ENCODE measurements at regions not wholly inside any gene's neighbourhood (a gene's known extent, or its start where the extent isn't known, plus 50 kb on each side); places are given as distances from the start of the nearest gene placed in this dataset.
"Not testable (repeated sequence)": the region's sequence is repeated elsewhere in the genome, so short reads cannot be mapped to it uniquely, and the experiment has no call there.

DNA sequence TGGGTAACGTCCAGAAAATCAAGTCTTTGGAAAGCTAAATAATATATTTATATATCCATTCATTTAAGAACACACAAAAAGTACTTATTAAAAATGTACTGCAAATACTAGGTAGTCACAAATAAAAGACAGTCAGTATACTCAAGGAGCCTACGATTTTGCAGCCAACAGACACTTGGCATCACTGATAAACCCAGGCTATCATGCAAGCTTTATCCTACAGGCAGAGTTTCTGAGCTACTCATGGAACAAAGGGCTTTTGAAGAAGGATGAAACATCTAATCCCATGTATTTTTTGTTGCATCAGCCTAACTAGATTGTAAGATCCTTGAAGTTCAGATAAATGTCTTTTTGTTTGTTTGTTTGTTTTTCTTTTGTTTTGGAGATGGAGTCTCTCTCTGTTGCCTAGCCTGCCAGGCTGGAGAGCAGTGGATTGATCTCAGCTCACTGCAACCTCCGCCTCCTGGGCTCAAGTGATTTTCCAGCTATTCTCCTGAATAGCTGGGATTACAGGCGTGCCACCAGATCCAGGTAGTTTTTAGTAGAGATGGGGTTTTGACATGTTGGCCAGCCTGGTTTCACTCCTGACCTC, 319.4 kb upstream of the MDFIC2 start:
- no peak for DNase-seq (ENCODE audit: low spot score)
- intact Hi-C loops (cut with micrococcal nuclease), result no loop called here
- Mint-ChIP-seq H3K4me3 (ENCODE audit: low read depth) (no peak overlapping the region), H3K4me1 (ENCODE audit: low read depth) (no peaks in the 10 kb centered on the region), H3K36me3 (ENCODE audit: low read depth) (no peaks in the 10 kb centered on the region), H3K27me3 (ENCODE audit: low read depth) (peaks cover 5% of the 10 kb centered on the region), H3K27ac (no peak overlapping the region), H3K9me3 (no peaks in the 10 kb centered on the region)

DNA sequence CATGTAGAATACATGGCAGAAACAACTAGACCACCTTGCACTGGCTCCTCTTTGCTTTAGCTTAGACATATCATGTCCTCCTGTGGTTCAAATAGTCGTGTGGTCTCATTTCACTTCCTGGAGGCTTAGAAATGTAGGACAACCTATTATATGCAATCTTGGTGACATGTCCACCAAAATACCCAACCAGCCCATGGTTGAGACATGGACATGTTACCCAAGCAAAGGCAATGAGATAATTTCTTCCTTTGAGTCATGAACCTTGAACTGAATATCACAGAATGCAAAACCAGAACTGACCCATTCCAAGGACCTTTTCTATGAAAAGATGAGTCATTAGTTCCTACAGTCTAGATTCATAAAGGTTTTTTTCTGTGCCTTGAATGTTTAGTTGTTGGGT, 309.0 kb upstream of the MDFIC2 start:
- Mint-ChIP-seq H3K27ac (no peak overlapping the region), H3K27me3 (ENCODE audit: low read depth) (peaks cover 3% of the 10 kb centered on the region), H3K4me3 (ENCODE audit: low read depth) (no peak overlapping the region), H3K4me1 (ENCODE audit: low read depth) (peaks cover 2% of the 10 kb centered on the region), H3K9me3 (no peaks in the 10 kb centered on the region), H3K36me3 (ENCODE audit: low read depth) (no peaks in the 10 kb centered on the region)
- no peak for DNase-seq (ENCODE audit: low spot score)
- intact Hi-C loops (cut with micrococcal nuclease), result no loop called here

DNA sequence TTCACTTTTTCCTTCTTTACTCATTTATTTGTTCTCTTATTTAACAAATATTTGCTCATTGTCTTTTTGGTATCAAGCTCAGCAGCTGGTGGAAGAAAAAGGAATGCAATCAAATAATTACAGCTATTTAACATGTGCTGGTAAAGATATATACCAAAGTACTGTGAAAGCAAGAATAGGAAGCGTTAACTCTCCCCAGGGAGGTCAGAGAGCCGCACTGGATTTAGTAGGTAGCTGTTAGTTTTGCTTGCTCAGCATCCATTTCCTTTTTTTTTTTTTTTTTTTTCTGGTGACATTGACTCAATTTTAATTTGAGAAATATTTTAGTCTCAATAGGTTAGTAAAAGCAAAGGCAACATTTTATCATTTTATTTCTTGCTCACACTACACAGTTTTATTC, 308.5 kb upstream of the MDFIC2 start:
- H3K36me3 Mint-ChIP-seq (ENCODE audit: low read depth), result no peaks in the 10 kb centered on the region
- peaks cover 2% of the 10 kb centered on the region for H3K4me1 Mint-ChIP-seq (ENCODE audit: low read depth)
- no peak for DNase-seq (ENCODE audit: low spot score)
- no peak overlapping the region for H3K4me3 Mint-ChIP-seq (ENCODE audit: low read depth)
- peaks cover 3% of the 10 kb centered on the region for H3K27me3 Mint-ChIP-seq (ENCODE audit: low read depth)
- no peaks in the 10 kb centered on the region for H3K9me3 Mint-ChIP-seq
- intact Hi-C loops (cut with micrococcal nuclease), result no loop called here
- no peak overlapping the region for H3K27ac Mint-ChIP-seq

DNA sequence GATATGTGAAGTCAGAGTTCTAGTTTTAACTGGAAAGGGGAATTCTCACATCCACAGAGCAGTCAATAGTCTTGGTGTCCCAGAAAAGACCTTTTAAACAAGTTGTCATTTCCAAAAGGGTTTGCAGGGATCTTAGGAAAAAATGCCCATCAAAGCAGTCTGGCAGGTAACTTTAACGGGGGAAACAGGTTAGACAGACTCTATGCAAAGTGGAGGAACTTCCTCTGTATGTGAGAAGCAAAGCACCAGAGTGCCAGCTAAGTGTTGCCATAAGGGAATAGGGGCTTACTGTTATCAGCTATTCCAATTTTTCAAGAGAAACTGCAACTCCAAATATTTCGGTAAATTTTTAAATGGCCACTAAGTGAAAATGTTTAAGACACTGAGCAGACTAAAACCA, 307.9 kb upstream of the MDFIC2 start:
- Mint-ChIP-seq H3K4me3 (ENCODE audit: low read depth) (no peak overlapping the region), H3K27ac (no peak overlapping the region), H3K27me3 (ENCODE audit: low read depth) (peaks cover 3% of the 10 kb centered on the region)

DNA sequence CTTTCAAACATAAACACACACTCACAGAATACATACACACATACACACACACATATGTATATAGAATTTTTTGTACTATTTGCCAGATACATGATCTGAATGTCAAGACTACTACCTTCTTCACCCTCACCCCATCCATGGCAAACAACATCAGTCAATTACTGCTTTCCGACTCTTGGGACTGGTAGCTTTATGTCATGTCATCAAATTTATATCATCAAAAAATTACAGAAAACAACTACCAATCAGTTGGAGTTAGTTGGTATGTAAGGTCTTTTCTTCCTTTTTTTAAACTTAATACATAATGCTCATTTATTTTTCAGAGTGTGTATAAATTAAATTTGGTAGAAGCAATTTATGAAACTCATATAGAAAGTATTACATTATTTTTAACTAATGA, 305.7 kb upstream of the MDFIC2 start:
- intact Hi-C loops (cut with micrococcal nuclease), result no loop called here
- H3K4me1 Mint-ChIP-seq (ENCODE audit: low read depth), result peaks cover 2% of the 10 kb centered on the region
- H3K4me3 Mint-ChIP-seq (ENCODE audit: low read depth), result no peak overlapping the region
- DNase-seq (ENCODE audit: low spot score), result no peak
- peaks cover 3% of the 10 kb centered on the region for H3K27me3 Mint-ChIP-seq (ENCODE audit: low read depth)
- no peak overlapping the region for H3K27ac Mint-ChIP-seq
- no peaks in the 10 kb centered on the region for H3K36me3 Mint-ChIP-seq (ENCODE audit: low read depth)
- no peaks in the 10 kb centered on the region for H3K9me3 Mint-ChIP-seq

More for the DNA sequence above, 307.9 kb upstream of the MDFIC2 start:
- Mint-ChIP-seq H3K9me3 (no peaks in the 10 kb centered on the region), H3K4me1 (ENCODE audit: low read depth) (peaks cover 2% of the 10 kb centered on the region), H3K36me3 (ENCODE audit: low read depth) (no peaks in the 10 kb centered on the region)
- intact Hi-C loops (cut with micrococcal nuclease), result no loop called here
- no peak for DNase-seq (ENCODE audit: low spot score)

DNA sequence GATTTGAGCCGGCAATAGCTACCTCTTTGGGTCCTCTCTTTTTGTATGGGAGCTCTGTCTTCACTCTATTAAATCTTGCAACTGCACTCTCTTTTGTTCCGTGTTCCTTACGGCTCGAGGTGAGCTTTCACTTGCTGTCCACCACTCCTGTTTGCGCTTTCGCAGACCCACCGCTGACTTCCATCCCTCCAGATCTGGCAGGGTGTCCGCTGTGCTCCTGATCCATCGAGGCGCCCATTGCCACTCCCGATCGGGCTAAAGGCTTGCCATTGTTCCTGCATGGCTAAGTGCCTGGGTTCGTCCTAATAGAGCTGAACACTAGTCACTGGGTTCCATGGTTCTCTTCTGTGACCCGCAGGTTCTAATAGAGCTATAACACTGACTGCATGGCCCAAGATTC, 304.9 kb upstream of the MDFIC2 start:
- intact Hi-C loops (cut with micrococcal nuclease); H3K36me3 Mint-ChIP-seq (ENCODE audit: low read depth); H3K4me3 Mint-ChIP-seq (ENCODE audit: low read depth); H3K27me3 Mint-ChIP-seq (ENCODE audit: low read depth); H3K9me3 Mint-ChIP-seq; H3K27ac Mint-ChIP-seq; H3K4me1 Mint-ChIP-seq (ENCODE audit: low read depth); DNase-seq (ENCODE audit: low spot score): not testable (repeated sequence)

DNA sequence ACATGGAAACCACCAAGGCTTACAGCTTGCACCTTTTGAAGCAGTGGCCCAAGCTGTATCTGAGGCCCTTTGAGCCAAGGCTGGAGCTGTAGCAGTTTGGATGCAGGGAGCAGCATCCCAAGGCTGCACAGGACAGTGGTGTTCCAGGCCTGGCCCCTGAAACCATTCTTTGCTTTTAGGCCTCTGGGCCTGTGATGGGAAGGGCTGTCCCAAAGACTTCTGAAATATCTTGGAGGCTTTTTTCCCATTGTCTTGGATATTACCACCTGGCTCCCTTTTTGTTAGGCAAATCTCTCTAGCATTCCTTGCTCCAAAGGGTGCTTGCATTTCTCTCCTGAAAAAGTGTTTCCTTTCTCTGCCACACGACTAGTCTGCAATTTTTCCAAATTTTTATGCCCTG, 302.8 kb upstream of the MDFIC2 start:
- H3K4me3 Mint-ChIP-seq (ENCODE audit: low read depth), result no peak overlapping the region
- peaks cover 3% of the 10 kb centered on the region for H3K27me3 Mint-ChIP-seq (ENCODE audit: low read depth)
- H3K36me3 Mint-ChIP-seq (ENCODE audit: low read depth), result no peaks in the 10 kb centered on the region
- H3K27ac Mint-ChIP-seq, result no peak overlapping the region
- no peaks in the 10 kb centered on the region for H3K4me1 Mint-ChIP-seq (ENCODE audit: low read depth)
- no peak for DNase-seq (ENCODE audit: low spot score)
- H3K9me3 Mint-ChIP-seq, result no peaks in the 10 kb centered on the region
- intact Hi-C loops (cut with micrococcal nuclease), result no loop called here

DNA sequence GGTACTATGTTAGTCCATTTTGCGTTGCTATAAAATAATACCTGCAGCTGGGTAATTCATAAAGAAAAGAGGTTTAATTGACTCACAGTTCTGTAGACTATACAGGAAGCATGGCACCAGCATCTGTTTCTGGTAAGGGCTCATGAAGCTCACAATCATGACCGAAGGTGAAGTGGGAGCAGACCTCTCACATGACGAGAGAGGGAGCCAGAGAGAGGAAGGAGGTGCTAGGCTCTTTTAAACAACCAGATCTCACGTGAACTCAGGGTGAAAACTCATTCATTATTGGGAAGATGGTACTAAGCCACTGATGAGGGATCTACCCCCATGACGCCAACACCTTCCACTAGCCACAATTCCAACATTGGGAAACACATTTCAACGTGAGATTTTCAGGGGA, 301.7 kb upstream of the MDFIC2 start:
- Mint-ChIP-seq H3K27me3 (ENCODE audit: low read depth) (peaks cover 3% of the 10 kb centered on the region), H3K4me1 (ENCODE audit: low read depth) (no peaks in the 10 kb centered on the region), H3K27ac (no peak overlapping the region), H3K4me3 (ENCODE audit: low read depth) (no peak overlapping the region), H3K36me3 (ENCODE audit: low read depth) (no peaks in the 10 kb centered on the region), H3K9me3 (no peaks in the 10 kb centered on the region)
- intact Hi-C loops (cut with micrococcal nuclease), result no loop called here
- DNase-seq (ENCODE audit: low spot score), result no peak

DNA sequence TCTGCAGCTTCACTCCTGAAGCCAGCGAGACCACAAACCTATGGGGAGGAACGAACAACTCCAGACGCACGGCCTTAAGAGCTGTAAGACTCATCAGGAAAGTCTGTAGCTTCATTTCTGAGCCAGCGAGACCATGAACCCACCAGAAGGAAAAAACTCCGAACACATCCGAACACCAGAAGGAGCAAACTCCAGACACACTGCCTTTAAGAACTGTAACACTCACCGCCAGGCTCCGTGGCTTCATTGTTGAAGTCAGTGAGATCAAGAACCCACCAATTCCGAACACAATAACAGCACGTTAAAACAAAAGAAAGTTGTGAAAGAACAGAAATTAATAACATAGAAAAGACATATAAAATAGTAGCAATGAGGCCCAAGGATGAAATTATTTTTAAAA, 300.5 kb upstream of the MDFIC2 start:
- Mint-ChIP-seq H3K9me3 (no peaks in the 10 kb centered on the region), H3K36me3 (ENCODE audit: low read depth) (no peaks in the 10 kb centered on the region), H3K4me3 (ENCODE audit: low read depth) (no peak overlapping the region), H3K27me3 (ENCODE audit: low read depth) (peaks cover under 1% of the 10 kb centered on the region), H3K4me1 (ENCODE audit: low read depth) (no peaks in the 10 kb centered on the region), H3K27ac (no peak overlapping the region)
- no peak for DNase-seq (ENCODE audit: low spot score)
- intact Hi-C loops (cut with micrococcal nuclease), result no loop called here

DNA sequence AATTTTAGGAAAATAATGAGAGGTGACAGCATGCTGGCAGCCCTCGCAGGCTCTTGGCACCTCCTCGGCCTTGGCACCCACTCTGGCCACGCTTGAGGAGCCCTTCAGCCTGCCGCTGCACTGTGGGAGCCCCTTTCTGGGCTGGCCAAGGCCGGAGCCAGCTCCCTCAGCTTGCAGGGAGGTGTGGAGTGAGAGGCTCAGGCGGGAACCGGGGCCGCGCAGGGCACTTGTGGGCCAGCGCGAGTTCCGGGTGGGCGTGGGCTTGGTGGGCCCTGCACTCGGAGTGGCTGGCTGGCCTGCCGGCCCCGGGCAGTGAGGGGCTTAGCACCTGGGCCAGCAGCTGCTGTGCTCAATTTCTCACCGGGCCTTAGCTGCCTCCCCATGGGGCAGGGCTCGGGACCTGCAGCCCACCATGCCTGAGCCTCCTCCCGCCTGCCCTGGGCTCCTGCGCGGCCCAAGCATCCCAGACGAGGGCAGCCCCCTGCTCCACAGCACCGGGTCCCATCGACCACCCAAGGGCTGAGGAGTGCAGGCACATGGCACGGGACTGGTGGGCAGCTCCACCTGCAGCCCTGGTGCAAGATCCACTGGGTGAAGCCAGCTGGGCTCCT, 299.3 kb upstream of the MDFIC2 start:
- H3K4me1 Mint-ChIP-seq (ENCODE audit: low read depth); intact Hi-C loops (cut with micrococcal nuclease); H3K4me3 Mint-ChIP-seq (ENCODE audit: low read depth); H3K36me3 Mint-ChIP-seq (ENCODE audit: low read depth); DNase-seq (ENCODE audit: low spot score); H3K27me3 Mint-ChIP-seq (ENCODE audit: low read depth); H3K27ac Mint-ChIP-seq; H3K9me3 Mint-ChIP-seq: not testable (repeated sequence)

DNA sequence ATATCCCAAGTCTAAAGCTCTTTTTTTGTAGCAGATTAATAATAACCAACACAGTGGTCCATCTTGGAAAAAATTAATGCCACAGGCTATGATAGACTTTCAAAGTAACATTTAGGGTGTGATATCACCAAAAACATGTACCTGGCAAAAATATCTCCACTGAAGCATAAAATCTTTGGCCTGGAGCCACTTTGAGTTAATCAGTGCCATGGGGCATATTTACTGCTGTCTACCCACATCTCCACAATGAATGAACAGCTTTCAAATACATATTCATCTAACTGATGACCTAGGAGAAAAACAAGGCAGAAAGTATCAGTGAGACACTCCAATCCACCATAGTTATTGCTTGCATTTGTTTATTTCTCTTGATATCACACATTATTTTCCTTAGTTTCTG, 296.0 kb upstream of the MDFIC2 start:
- Mint-ChIP-seq H3K27ac (no peak overlapping the region), H3K27me3 (ENCODE audit: low read depth) (peaks cover 3% of the 10 kb centered on the region), H3K36me3 (ENCODE audit: low read depth) (no peaks in the 10 kb centered on the region), H3K4me3 (ENCODE audit: low read depth) (no peak overlapping the region), H3K9me3 (no peaks in the 10 kb centered on the region), H3K4me1 (ENCODE audit: low read depth) (no peaks in the 10 kb centered on the region)
- DNase-seq (ENCODE audit: low spot score), result no peak
- intact Hi-C loops (cut with micrococcal nuclease), result no loop called here

DNA sequence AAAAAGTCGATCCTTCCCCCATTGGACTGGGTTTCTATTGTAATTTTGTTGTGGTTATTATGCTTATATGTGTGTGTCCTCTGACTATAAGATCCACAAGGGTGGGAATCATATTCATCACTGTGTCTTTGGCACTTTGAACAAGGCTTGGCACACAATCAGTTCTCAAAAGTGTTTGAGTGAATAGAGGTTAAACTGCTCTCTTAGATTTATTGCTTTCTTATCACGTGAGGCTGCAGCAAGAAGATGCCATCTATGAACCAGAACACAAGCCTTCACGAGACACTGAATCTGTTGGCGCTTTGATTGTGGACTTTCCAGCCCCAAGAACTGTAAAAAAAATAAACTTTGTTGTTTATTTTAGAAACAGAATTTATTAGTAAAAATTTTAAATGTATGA, 295.0 kb upstream of the MDFIC2 start:
- H3K4me3 Mint-ChIP-seq (ENCODE audit: low read depth), result no peak overlapping the region

DNA sequence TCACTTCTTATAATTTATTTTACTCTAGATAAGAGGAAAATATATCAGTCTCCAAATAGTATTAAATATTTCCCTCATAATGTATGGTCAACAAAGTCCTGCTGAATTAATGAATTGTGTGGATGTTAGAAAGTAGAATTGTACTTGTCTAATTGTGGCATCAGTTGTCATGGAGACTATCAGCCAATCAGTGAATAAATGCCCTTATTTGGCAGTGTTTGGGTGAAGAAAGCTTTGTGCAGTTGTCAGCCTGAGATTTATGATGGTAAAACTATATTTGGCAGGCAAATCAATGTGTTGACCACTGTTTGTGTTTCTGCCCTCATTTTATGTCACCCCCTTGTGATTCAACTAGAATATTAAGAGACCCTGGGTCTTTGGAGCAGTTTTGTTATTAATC, 293.6 kb upstream of the MDFIC2 start:
- Mint-ChIP-seq H3K27me3 (ENCODE audit: low read depth) (peaks cover 3% of the 10 kb centered on the region), H3K9me3 (no peaks in the 10 kb centered on the region), H3K27ac (no peak overlapping the region), H3K4me1 (ENCODE audit: low read depth) (no peaks in the 10 kb centered on the region), H3K4me3 (ENCODE audit: low read depth) (no peak overlapping the region), H3K36me3 (ENCODE audit: low read depth) (no peaks in the 10 kb centered on the region)
- intact Hi-C loops (cut with micrococcal nuclease), result no loop called here
- DNase-seq (ENCODE audit: low spot score), result no peak

More for the DNA sequence above, 295.0 kb upstream of the MDFIC2 start:
- intact Hi-C loops (cut with micrococcal nuclease), result no loop called here
- DNase-seq (ENCODE audit: low spot score), result no peak
- Mint-ChIP-seq H3K27me3 (ENCODE audit: low read depth) (peaks cover 3% of the 10 kb centered on the region), H3K36me3 (ENCODE audit: low read depth) (no peaks in the 10 kb centered on the region), H3K9me3 (no peaks in the 10 kb centered on the region), H3K4me1 (ENCODE audit: low read depth) (no peaks in the 10 kb centered on the region), H3K27ac (no peak overlapping the region)

DNA sequence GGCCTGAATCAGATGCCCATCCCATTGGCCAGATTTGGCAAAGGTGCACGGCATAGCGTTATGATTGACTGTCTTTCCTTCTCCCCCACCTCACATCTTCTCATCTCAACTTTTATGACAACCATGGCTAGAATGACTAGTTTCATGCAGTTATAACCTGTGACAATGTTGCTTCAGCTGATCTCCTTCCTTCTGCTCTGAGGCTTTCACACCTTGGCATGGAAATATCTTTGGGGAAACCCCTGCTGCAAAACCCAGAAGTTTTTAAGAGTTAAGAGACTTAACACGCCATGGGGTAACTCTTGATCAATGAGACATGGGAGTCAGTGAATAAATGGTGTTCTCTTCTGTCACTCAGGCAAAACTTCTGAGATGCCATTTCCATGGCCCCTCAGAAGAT, 290.7 kb upstream of the MDFIC2 start:
- no peak overlapping the region for H3K27ac Mint-ChIP-seq
- no peaks in the 10 kb centered on the region for H3K9me3 Mint-ChIP-seq
- no peaks in the 10 kb centered on the region for H3K4me1 Mint-ChIP-seq (ENCODE audit: low read depth)
- intact Hi-C loops (cut with micrococcal nuclease), result no loop called here
- H3K27me3 Mint-ChIP-seq (ENCODE audit: low read depth), result peaks cover 9% of the 10 kb centered on the region
- no peak overlapping the region for H3K4me3 Mint-ChIP-seq (ENCODE audit: low read depth)
- DNase-seq (ENCODE audit: low spot score), result no peak
- H3K36me3 Mint-ChIP-seq (ENCODE audit: low read depth), result no peaks in the 10 kb centered on the region
